ENCODE measurements at regions not wholly inside any gene's neighbourhood (a gene's known extent, or its start where the extent isn't known, plus 50 kb on each side); places are given as distances from the start of the nearest gene placed in this dataset.

DNA sequence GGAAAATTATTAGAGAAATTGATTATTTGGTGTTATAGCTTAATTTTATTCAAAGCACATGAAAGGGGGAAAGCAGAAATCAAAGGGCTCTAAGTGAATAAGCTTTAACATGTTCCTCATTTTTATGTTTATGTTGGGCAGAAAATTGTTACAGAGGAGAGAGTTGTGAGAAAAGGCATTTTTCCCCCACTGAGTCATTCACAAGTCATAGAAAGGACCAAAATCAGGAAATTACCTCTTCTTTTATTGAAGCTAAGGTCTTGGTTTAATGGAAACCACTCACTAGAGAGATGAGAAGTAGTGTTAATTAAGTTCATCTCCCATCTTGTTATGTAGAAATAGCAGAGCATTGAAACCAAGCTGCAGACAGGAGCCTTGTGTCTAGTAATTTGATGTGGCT, 175.3 kb upstream of the THUMPD2 start:
- DNase-seq (ENCODE audit: low read depth) = peak; percentile 9
- in situ Hi-C loops (cut with HindIII; ENCODE audit: low sequenced_read_pairs) = loop anchor here (5.0 kb wide), 1 partner anchor 93 kb away; no protein-coding TSS in a partner anchor
- TF ChIP-seq, protein P1, sequence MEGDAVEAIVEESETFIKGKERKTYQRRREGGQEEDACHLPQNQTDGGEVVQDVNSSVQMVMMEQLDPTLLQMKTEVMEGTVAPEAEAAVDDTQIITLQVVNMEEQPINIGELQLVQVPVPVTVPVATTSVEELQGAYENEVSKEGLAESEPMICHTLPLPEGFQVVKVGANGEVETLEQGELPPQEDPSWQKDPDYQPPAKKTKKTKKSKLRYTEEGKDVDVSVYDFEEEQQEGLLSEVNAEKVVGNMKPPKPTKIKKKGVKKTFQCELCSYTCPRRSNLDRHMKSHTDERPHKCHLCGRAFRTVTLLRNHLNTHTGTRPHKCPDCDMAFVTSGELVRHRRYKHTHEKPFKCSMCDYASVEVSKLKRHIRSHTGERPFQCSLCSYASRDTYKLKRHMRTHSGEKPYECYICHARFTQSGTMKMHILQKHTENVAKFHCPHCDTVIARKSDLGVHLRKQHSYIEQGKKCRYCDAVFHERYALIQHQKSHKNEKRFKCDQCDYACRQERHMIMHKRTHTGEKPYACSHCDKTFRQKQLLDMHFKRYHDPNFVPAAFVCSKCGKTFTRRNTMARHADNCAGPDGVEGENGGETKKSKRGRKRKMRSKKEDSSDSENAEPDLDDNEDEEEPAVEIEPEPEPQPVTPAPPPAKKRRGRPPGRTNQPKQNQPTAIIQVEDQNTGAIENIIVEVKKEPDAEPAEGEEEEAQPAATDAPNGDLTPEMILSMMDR (IDR thresholded peaks at IDR 0.05; ENCODE audit: low read depth, low read length, missing control alignments) = no peak
- no peak overlapping the region for H3K4me3 ChIP-seq (ENCODE audit: low read depth, low read length)

DNA sequence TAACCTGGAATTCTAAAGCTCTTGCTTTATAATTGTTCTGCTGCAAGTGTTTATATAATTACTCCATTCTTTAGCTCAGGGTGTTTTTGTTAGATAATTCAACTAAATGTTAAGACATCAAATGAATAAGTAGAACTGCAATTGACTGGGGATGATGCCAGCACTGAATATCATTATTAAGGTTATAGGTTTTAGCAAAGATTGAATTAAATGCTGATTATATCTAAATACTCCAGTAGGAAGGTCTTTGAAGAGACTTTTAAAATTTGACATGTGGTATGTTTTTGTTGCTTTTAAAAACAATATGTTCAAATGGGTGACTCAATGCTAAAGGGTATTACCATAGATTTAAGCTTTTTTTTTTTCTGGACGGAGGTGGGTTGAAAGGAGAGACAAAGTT, 170.1 kb upstream of the THUMPD2 start:
- DNase-seq (ENCODE audit: low read depth) = no peak
- no peak overlapping the region for H3K4me3 ChIP-seq (ENCODE audit: low read depth, low read length)
- TF ChIP-seq, protein P1 (IDR thresholded peaks at IDR 0.05; ENCODE audit: low read depth, low read length, missing control alignments) = no peak
- in situ Hi-C loops (cut with HindIII; ENCODE audit: low sequenced_read_pairs) = no loop called here

DNA sequence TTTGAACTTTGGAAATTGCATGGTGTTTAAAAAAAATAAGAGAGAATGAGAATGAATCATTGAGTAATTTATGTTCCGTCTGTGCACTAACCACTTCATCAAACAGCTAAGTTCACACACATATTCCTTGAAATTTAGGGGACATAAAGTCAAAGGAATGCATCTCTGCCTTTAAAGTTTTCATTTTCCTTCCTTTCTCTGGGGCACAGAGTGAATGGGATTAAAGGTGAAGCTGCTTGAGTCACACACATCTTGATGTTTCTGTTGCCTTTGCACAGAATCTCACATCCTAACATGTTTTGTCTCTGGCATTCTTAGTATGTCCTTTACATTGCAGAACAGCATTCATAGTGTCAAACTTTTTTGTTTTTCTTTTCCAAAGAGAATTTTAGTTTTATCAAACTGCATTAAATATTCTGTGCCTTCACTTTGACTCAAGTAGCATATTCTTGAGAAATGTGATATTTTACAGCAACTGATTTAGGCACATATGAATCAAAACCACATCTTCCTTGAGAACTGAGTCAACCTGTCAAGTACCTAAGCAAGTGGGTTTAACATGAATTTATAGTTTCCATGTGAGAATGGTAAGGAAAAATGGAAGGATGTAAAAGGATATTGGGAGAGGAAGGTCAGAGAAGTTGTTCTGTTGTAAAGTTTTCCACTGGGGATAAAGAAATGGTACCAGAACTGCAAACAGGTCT, 169.1 kb upstream of the THUMPD2 start:
- no peak for DNase-seq (ENCODE audit: low read depth)
- no peak overlapping the region for H3K4me3 ChIP-seq (ENCODE audit: low read depth, low read length)
- in situ Hi-C loops (cut with HindIII; ENCODE audit: low sequenced_read_pairs) = no loop called here
- TF ChIP-seq, protein P1 (IDR thresholded peaks at IDR 0.05; ENCODE audit: low read depth, low read length, missing control alignments) = no peak

DNA sequence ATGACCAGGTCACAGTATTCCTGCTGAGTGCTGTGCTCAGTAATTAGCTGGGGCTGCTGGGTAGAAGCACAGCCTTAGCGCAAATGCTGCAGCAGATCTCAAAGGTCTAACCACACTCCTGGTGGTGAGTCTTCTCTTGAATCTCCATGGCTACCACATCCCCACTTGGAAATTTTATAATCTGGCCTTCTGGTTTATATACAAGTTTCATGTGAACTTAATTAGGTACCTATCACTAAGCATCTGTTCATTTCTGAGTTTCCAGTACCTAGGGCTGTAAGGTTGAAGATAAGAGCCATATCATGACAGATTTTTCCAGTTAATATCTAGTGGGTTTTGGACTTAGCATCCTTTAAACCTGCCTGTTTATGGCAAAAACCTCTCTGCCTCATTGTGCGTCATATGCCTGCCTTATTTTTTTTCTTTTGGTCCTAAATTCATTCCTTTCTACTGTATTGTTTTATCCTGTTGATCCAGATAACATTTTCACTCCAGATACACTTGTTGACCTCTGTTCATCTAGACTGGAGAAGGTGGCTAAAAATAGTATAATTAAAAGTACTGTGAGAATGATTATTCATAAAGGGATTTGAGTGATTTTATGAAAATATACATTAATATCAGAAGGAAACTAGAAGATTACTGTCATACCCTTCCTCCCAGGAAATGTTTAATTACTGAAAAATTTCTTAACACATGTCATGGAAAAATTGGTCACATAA, 168.4 kb upstream of the THUMPD2 start:
- H3K4me3 ChIP-seq (ENCODE audit: low read depth, low read length) = no peak overlapping the region
- DNase-seq (ENCODE audit: low read depth) = no peak
- in situ Hi-C loops (cut with HindIII; ENCODE audit: low sequenced_read_pairs) = no loop called here
- TF ChIP-seq, protein P1 (IDR thresholded peaks at IDR 0.05; ENCODE audit: low read depth, low read length, missing control alignments) = no peak

DNA sequence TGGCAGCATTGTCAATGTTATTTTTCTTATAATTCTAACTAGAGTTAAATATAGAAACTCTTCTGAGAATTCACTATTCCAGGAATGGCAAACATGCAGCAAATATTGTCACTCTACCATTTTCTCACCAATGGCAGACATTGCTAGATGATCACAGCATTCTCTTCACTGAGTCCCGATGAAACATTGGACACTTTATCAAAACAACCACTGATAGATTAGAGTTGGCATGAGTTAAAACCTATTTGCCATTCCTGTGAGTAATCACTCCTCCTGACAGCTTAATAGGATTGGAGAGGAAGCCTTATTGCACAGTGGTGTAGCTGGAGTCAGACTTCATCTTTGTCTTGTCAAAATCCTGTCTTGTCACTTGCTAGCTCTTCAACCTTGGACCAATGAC, 163.9 kb upstream of the THUMPD2 start:
- no peak for DNase-seq (ENCODE audit: low read depth)
- no peak overlapping the region for H3K4me3 ChIP-seq (ENCODE audit: low read depth, low read length)
- TF ChIP-seq, protein P1 (IDR thresholded peaks at IDR 0.05; ENCODE audit: low read depth, low read length, missing control alignments) = no peak
- in situ Hi-C loops (cut with HindIII; ENCODE audit: low sequenced_read_pairs) = no loop called here

DNA sequence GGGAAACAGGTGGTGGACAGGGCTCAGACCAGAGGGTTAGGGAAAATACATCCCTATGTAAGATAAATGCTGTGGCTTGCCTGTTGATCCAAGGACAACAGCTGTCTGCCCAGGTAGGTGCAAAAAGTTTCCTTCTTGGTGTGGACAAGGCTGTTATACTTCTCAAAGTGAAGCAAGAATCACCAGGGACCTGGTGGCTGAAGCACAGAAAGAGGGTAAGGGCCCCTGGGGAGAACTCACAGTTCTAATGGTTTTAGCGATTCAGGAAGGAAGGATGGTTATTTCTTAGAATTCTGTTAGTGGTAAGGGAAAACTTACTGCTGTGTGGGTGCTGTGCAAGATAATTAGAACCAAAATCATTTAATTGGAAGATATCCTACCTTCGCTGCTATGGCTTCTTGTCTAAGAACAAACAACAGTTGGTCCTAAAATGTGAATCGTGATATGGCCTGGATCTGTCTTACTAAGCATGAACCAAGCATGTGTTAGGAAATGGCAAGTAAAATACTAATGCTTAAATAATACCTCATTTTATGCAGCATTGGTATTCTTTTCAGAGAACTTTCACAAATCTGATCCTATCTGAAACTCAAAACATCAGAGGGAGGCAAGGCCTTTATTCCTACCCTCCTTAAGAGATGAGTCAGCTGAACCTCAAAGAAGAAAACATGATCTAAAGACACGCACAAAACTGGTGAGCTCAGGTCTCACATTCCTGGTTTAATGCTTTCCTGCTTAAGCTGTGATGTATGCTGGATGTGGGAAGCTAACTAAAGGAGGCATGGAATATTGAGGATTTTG, 159.2 kb upstream of the THUMPD2 start:
- peak; percentile 77 for DNase-seq (ENCODE audit: low read depth)
- H3K4me3 ChIP-seq (ENCODE audit: low read depth, low read length) = no peak overlapping the region
- in situ Hi-C loops (cut with HindIII; ENCODE audit: low sequenced_read_pairs) = no loop called here
- TF ChIP-seq, protein P1 (IDR thresholded peaks at IDR 0.05; ENCODE audit: low read depth, low read length, missing control alignments) = no peak
